Stromal cell of bone marrow (primary cell): ENCODE measurements at regions not wholly inside any gene's neighbourhood (a gene's known extent, or its start where the extent isn't known, plus 50 kb on each side); places are given as distances from the start of the nearest gene placed in this dataset.

ENCODE experiments used
- DNase-seq: peaks from one replicate; pipeline ENCODE4 v3.0.0-alpha.2; 2012; ENCODE audit warnings: low read depth

- no peak for DNase-seq
Measured at GRCh38 chr18:42185486-42185885, 230.5 kb downstream of the PIK3C3 start.

GRCh38 chr18:42187611-42188380 is 232.8 kb downstream of the PIK3C3 start:
- DNase-seq, result no peak

- no peak for DNase-seq
Measured at GRCh38 chr18:42190643-42191042, 235.6 kb downstream of the PIK3C3 start.

- DNase-seq, result no peak
Measured at GRCh38 chr18:42192251-42193248, 237.5 kb downstream of the PIK3C3 start.

GRCh38 chr18:42196651-42197050 is 241.6 kb downstream of the PIK3C3 start:
- DNase-seq, result no peak

- DNase-seq, result no peak
Measured at GRCh38 chr18:42201137-42201536, 246.1 kb downstream of the PIK3C3 start.

- no peak for DNase-seq
Measured at GRCh38 chr18:42211201-42211600, 256.2 kb downstream of the PIK3C3 start.

- DNase-seq, result no peak
Measured at GRCh38 chr18:42222557-42222956, 267.5 kb downstream of the PIK3C3 start.

- DNase-seq, result no peak
Measured at GRCh38 chr18:42228581-42228980, 273.5 kb downstream of the PIK3C3 start.

GRCh38 chr18:42229211-42230210 is 274.5 kb downstream of the PIK3C3 start:
- no peak for DNase-seq

- DNase-seq, result no peak
Measured at GRCh38 chr18:42230636-42231035, 275.6 kb downstream of the PIK3C3 start.

GRCh38 chr18:42231284-42231683 is 276.2 kb downstream of the PIK3C3 start:
- no peak for DNase-seq

GRCh38 chr18:42231796-42232195 is 276.8 kb downstream of the PIK3C3 start:
- no peak for DNase-seq

GRCh38 chr18:42233908-42234307 is 278.9 kb downstream of the PIK3C3 start:
- DNase-seq, result no peak

GRCh38 chr18:42242758-42243157 is 287.7 kb downstream of the PIK3C3 start:
- DNase-seq, result no peak

GRCh38 chr18:42245137-42245536 is 290.1 kb downstream of the PIK3C3 start:
- DNase-seq, result no peak

- no peak for DNase-seq
Measured at GRCh38 chr18:42255908-42256765, 301.1 kb downstream of the PIK3C3 start.

GRCh38 chr18:42258301-42258965 is 303.4 kb downstream of the PIK3C3 start:
- DNase-seq, result no peak

- DNase-seq, result no peak
Measured at GRCh38 chr18:42261731-42262130, 306.7 kb downstream of the PIK3C3 start.

- no peak for DNase-seq
Measured at GRCh38 chr18:42264497-42264896, 309.5 kb downstream of the PIK3C3 start.
